GM12865 (cell line): ENCODE measurements at regions not wholly inside any gene's neighbourhood (a gene's known extent, or its start where the extent isn't known, plus 50 kb on each side); places are given as distances from the start of the nearest gene placed in this dataset.
"Not testable (repeated sequence)": the region's sequence is repeated elsewhere in the genome, so short reads cannot be mapped to it uniquely, and the experiment has no call there.

ENCODE experiments used
- DNase-seq: peaks from one replicate; pipeline ENCODE4 v3.0.0; 2010; ENCODE audit warnings: low read depth
- H3K4me3 ChIP-seq: 2 replicates; pipeline ENCODE4 v1.5.1; 2011; ENCODE audit warnings: mild to moderate bottlenecking, low read depth, low read length, control low read depth
- CTCF ChIP-seq: IDR thresholded peaks from 2 replicates; pipeline ENCODE4 v1.5.1; 2011; ENCODE audit warnings: low read length, control low read depth, low read depth, inconsistent platforms; ENCODE audit not compliant: insufficient read depth; ENCODE audit errors: missing control alignments

GRCh38 chr15:70514251-70514650 lies 249.1 kb downstream of the UACA start:
- H3K4me3 ChIP-seq: no peak overlapping the region
- no peak for TF ChIP-seq CTCF
- no peak for DNase-seq

GRCh38 chr15:70513819-70514218 lies 249.5 kb downstream of the UACA start:
- no peak overlapping the region for H3K4me3 ChIP-seq
- DNase-seq: no peak
- no peak for TF ChIP-seq CTCF

GRCh38 chr15:70512772-70513362 lies 250.5 kb downstream of the UACA start:
- TF ChIP-seq CTCF: peak; percentile 97
- no peak overlapping the region for H3K4me3 ChIP-seq
- DNase-seq: peak; percentile 91

- DNase-seq: peak; percentile 45
- H3K4me3 ChIP-seq: not testable (repeated sequence)
Measured at GRCh38 chr15:70511972-70512587, 251.3 kb downstream of the UACA start.

GRCh38 chr15:70510433-70510832 lies 252.9 kb downstream of the UACA start:
- no peak for DNase-seq
- H3K4me3 ChIP-seq: no peak overlapping the region
- TF ChIP-seq CTCF: no peak

- DNase-seq: no peak
- TF ChIP-seq CTCF: no peak
- no peak overlapping the region for H3K4me3 ChIP-seq
Measured at GRCh38 chr15:70509731-70510143, 253.6 kb downstream of the UACA start.

- DNase-seq: peak; percentile 29
- no peak for TF ChIP-seq CTCF
- no peak overlapping the region for H3K4me3 ChIP-seq
Measured at GRCh38 chr15:70509282-70509662, 254.1 kb downstream of the UACA start.
